HEK293 (cell line): ENCODE measurements at regions not wholly inside any gene's neighbourhood (a gene's known extent, or its start where the extent isn't known, plus 50 kb on each side); places are given as distances from the start of the nearest gene placed in this dataset.

Source experiments
- BCL11A ChIP-seq: fragments of 450-650 bp; formaldehyde crosslinking; IDR thresholded peaks from 2 replicates; pipeline ENCODE4 v1.5.1; 2016; ENCODE audit warnings: low read depth, missing biosample characterization, missing genetic modification characterization
- FEZF1 ChIP-seq: fragments of 450-650 bp; formaldehyde crosslinking; IDR thresholded peaks from 2 replicates; pipeline ENCODE4 v1.5.1; 2016; ENCODE audit warnings: missing biosample characterization, missing genetic modification characterization
- GFI1B ChIP-seq: fragments of 450-650 bp; formaldehyde crosslinking; IDR thresholded peaks from 2 replicates; pipeline ENCODE4 v1.5.1; 2016; ENCODE audit warnings: missing biosample characterization, missing genetic modification characterization
- KLF9 ChIP-seq: fragments of 450-650 bp; formaldehyde crosslinking; IDR thresholded peaks from 2 replicates; pipeline ENCODE4 v1.5.1; 2016; ENCODE audit warnings: missing biosample characterization, missing genetic modification characterization, low read depth
- MYNN ChIP-seq: fragments of 450-650 bp; formaldehyde crosslinking; IDR thresholded peaks from 2 replicates; pipeline ENCODE4 v1.5.1; 2016; ENCODE audit warnings: missing biosample characterization, missing genetic modification characterization, borderline replicate concordance
- PRDM1 ChIP-seq: fragments of 450-650 bp; formaldehyde crosslinking; IDR thresholded peaks from 2 replicates; pipeline ENCODE4; 2016; ENCODE audit warnings: missing biosample characterization, missing genetic modification characterization
- SETDB1 ChIP-seq: IDR thresholded peaks from one replicate; pipeline ENCODE4 v1.6.1; 2017; ENCODE audit warnings: mild to moderate bottlenecking, low read length, moderate library complexity, mixed read lengths; ENCODE audit not compliant: insufficient read length
- ZEB2 ChIP-seq: fragments of 450-650 bp; formaldehyde crosslinking; IDR thresholded peaks from 2 replicates; pipeline ENCODE4 v1.5.1; 2016; ENCODE audit warnings: missing biosample characterization, missing genetic modification characterization
- ZNF174 ChIP-seq: fragments of 450-650 bp; formaldehyde crosslinking; IDR thresholded peaks from 2 replicates; pipeline ENCODE4 v1.5.0; 2017; ENCODE audit warnings: missing biosample characterization, mild to moderate bottlenecking, missing genetic modification characterization
- ZNF266 ChIP-seq: fragments of 450-650 bp; formaldehyde crosslinking; IDR thresholded peaks from 2 replicates; pipeline ENCODE4 v1.5.1; 2016; ENCODE audit warnings: missing biosample characterization, missing genetic modification characterization, low read depth
- ZNF335 ChIP-seq: fragments of 450-650 bp; formaldehyde crosslinking; conservative IDR thresholded peaks from 2 replicates; pipeline ENCODE4 v1.5.1; 2016; ENCODE audit warnings: missing biosample characterization, missing genetic modification characterization
- ZNF350 ChIP-seq: fragments of 450-650 bp; formaldehyde crosslinking; IDR thresholded peaks from 2 replicates; pipeline ENCODE4 v1.5.0; 2017; ENCODE audit warnings: missing biosample characterization, mild to moderate bottlenecking, missing genetic modification characterization
- ZNF501 ChIP-seq: fragments of 450-650 bp; formaldehyde crosslinking; IDR thresholded peaks from 2 replicates; pipeline ENCODE4 v1.5.1; 2016; ENCODE audit warnings: missing biosample characterization, missing genetic modification characterization
- ZNF529 ChIP-seq: fragments of 450-650 bp; formaldehyde crosslinking; IDR thresholded peaks from 2 replicates; pipeline ENCODE4 v1.5.1; 2017; ENCODE audit warnings: missing genetic modification characterization, missing biosample characterization; ENCODE audit not compliant: insufficient replicate concordance
- ZNF548 ChIP-seq: fragments of 450-650 bp; formaldehyde crosslinking; IDR thresholded peaks from 2 replicates; pipeline ENCODE4 v1.5.1; 2016; ENCODE audit warnings: missing biosample characterization, missing genetic modification characterization
- ZNF585B ChIP-seq: fragments of 450-650 bp; formaldehyde crosslinking; IDR thresholded peaks from 2 replicates; pipeline ENCODE4 v1.5.1; 2016; ENCODE audit warnings: missing biosample characterization, missing genetic modification characterization
- ZNF626 ChIP-seq: fragments of 450-650 bp; sonication (Bioruptor Pico); formaldehyde crosslinking; IDR thresholded peaks from 2 replicates; pipeline ENCODE4 v1.5.1; 2018; ENCODE audit warnings: missing biosample characterization, missing genetic modification characterization, inconsistent platforms
- ZNF76 ChIP-seq: fragments of 450-650 bp; formaldehyde crosslinking; IDR thresholded peaks from 2 replicates; pipeline ENCODE4; 2016; ENCODE audit warnings: low read depth, missing biosample characterization, missing genetic modification characterization, borderline replicate concordance
- TF ChIP-seq, protein P1 (sequence below): fragments of 450-650 bp; formaldehyde crosslinking; IDR thresholded peaks from 2 replicates; pipeline ENCODE4 v1.5.1; 2016; ENCODE audit warnings: missing biosample characterization, missing genetic modification characterization
- TF ChIP-seq, protein P2 (sequence below): fragments of 450-650 bp; formaldehyde crosslinking; IDR thresholded peaks from 2 replicates; pipeline ENCODE4 v1.5.1; 2016; ENCODE audit warnings: missing biosample characterization, missing genetic modification characterization, borderline replicate concordance
- TF ChIP-seq, protein P3 (sequence below): fragments of 450-650 bp; formaldehyde crosslinking; IDR thresholded peaks from 2 replicates; pipeline ENCODE4 v1.5.1; 2016; ENCODE audit warnings: missing biosample characterization, missing genetic modification characterization
- TF ChIP-seq, protein P4 (sequence below): fragments of 450-650 bp; formaldehyde crosslinking; IDR thresholded peaks from 2 replicates; pipeline ENCODE4 v1.5.1; 2016; ENCODE audit warnings: missing biosample characterization, missing genetic modification characterization
- TF ChIP-seq, protein P5 (sequence below): fragments of 450-650 bp; formaldehyde crosslinking; IDR thresholded peaks from 2 replicates; pipeline ENCODE4 v1.5.1; 2016; ENCODE audit warnings: missing biosample characterization, missing genetic modification characterization
- TF ChIP-seq, protein P6 (sequence below): fragments of 450-650 bp; formaldehyde crosslinking; IDR thresholded peaks from 2 replicates; pipeline ENCODE4 v1.5.1; 2016; ENCODE audit warnings: missing biosample characterization, missing genetic modification characterization, low read depth

DNA sequence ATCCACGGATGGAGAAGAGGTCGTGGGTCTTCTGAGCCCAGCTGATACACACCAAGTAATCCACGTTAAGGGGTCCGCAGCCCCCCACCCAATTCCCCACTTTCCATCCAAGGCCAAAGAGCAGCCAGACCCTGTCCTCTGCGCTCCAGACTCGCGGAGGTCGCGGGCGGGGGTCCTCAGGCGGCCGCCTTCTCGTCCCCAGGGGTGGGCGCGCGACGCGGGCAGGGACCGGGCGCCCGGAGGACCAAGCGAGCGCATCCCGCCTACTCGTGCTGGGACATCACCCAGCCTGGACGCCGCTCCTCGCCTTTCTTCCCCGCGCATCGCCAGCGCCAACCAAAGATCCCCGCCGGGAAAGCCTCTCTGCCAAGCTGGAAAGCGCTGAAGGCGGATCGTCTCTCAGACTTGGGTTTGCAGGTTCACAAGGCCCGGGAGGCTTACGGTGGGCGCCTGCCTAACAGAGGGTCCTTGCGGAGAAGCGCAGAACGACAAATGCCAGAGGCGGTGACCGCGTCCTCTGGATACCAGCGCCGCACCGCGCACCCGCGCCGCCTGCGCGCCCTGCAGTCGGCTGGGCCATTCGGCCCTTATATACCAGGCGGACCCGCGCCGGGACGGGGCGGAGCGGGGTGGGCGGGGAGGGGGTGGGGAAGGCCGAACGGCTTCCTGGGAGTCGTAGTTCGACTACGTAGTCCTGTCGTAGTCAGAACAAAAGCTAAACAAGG is 471.6 kb downstream of the SOX9 start (continued):
- TF ChIP-seq ZNF585B (tag by site-specific recombination) (no peak), ZNF529 (tag by site-specific recombination) (no peak), ZNF501 (tag by site-specific recombination) (peak; percentile 61; the same call in 1 of the 2 replicates), ZNF335 (tag by site-specific recombination) (peak; percentile 99), ZNF174 (tag by site-specific recombination) (no peak), ZNF626 (tag by site-specific recombination) (no peak), BCL11A (tag by site-specific recombination) (no peak), FEZF1 (tag by site-specific recombination) (no peak), ZNF266 (no peak), PRDM1 (tag by site-specific recombination) (no peak; the same call in 1 of the 2 replicates), SETDB1 (no peak), ZNF548 (tag by site-specific recombination) (no peak), ZEB2 (tag by site-specific recombination) (0 out of 2 replicates have a peak, but pooled peaks have one; percentile 39), KLF9 (peak; percentile 86), ZNF76 (tag by site-specific recombination) (peak; percentile 61; the same call in 1 of the 2 replicates), MYNN (no peak; the same call in 1 of the 2 replicates), ZNF350 (tag by site-specific recombination) (no peak), GFI1B (tag by site-specific recombination) (peak; percentile 30; the same call in 1 of the 2 replicates)
- TF ChIP-seq, protein P1, sequence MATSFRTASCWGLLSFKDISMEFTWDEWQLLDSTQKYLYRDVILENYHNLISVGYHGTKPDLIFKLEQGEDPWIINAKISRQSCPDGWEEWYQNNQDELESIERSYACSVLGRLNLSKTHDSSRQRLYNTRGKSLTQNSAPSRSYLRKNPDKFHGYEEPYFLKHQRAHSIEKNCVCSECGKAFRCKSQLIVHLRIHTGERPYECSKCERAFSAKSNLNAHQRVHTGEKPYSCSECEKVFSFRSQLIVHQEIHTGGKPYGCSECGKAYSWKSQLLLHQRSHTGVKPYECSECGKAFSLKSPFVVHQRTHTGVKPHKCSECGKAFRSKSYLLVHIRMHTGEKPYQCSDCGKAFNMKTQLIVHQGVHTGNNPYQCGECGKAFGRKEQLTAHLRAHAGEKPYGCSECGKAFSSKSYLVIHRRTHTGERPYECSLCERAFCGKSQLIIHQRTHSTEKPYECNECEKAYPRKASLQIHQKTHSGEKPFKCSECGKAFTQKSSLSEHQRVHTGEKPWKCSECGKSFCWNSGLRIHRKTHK (tag by site-specific recombination): no peak
- TF ChIP-seq, protein P2, sequence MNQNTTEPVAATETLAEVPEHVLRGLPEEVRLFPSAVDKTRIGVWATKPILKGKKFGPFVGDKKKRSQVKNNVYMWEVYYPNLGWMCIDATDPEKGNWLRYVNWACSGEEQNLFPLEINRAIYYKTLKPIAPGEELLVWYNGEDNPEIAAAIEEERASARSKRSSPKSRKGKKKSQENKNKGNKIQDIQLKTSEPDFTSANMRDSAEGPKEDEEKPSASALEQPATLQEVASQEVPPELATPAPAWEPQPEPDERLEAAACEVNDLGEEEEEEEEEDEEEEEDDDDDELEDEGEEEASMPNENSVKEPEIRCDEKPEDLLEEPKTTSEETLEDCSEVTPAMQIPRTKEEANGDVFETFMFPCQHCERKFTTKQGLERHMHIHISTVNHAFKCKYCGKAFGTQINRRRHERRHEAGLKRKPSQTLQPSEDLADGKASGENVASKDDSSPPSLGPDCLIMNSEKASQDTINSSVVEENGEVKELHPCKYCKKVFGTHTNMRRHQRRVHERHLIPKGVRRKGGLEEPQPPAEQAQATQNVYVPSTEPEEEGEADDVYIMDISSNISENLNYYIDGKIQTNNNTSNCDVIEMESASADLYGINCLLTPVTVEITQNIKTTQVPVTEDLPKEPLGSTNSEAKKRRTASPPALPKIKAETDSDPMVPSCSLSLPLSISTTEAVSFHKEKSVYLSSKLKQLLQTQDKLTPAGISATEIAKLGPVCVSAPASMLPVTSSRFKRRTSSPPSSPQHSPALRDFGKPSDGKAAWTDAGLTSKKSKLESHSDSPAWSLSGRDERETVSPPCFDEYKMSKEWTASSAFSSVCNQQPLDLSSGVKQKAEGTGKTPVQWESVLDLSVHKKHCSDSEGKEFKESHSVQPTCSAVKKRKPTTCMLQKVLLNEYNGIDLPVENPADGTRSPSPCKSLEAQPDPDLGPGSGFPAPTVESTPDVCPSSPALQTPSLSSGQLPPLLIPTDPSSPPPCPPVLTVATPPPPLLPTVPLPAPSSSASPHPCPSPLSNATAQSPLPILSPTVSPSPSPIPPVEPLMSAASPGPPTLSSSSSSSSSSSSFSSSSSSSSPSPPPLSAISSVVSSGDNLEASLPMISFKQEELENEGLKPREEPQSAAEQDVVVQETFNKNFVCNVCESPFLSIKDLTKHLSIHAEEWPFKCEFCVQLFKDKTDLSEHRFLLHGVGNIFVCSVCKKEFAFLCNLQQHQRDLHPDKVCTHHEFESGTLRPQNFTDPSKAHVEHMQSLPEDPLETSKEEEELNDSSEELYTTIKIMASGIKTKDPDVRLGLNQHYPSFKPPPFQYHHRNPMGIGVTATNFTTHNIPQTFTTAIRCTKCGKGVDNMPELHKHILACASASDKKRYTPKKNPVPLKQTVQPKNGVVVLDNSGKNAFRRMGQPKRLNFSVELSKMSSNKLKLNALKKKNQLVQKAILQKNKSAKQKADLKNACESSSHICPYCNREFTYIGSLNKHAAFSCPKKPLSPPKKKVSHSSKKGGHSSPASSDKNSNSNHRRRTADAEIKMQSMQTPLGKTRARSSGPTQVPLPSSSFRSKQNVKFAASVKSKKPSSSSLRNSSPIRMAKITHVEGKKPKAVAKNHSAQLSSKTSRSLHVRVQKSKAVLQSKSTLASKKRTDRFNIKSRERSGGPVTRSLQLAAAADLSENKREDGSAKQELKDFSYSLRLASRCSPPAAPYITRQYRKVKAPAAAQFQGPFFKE (tag by site-specific recombination): no peak
- TF ChIP-seq, protein P3, sequence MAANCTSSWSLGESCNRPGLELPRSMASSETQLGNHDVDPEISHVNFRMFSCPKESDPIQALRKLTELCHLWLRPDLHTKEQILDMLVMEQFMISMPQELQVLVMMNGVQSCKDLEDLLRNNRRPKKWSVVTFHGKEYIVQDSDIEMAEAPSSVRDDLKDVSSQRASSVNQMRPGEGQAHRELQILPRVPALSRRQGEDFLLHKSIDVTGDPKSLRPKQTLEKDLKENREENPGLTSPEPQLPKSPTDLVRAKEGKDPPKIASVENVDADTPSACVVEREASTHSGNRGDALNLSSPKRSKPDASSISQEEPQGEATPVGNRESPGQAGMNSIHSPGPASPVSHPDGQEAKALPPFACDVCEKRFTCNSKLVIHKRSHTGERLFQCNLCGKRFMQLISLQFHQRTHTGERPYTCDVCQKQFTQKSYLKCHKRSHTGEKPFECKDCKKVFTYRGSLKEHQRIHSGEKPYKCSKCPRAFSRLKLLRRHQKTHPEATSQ (tag by site-specific recombination): 0 out of 2 replicates have a peak, but pooled peaks have one; percentile 68
- TF ChIP-seq, protein P4, sequence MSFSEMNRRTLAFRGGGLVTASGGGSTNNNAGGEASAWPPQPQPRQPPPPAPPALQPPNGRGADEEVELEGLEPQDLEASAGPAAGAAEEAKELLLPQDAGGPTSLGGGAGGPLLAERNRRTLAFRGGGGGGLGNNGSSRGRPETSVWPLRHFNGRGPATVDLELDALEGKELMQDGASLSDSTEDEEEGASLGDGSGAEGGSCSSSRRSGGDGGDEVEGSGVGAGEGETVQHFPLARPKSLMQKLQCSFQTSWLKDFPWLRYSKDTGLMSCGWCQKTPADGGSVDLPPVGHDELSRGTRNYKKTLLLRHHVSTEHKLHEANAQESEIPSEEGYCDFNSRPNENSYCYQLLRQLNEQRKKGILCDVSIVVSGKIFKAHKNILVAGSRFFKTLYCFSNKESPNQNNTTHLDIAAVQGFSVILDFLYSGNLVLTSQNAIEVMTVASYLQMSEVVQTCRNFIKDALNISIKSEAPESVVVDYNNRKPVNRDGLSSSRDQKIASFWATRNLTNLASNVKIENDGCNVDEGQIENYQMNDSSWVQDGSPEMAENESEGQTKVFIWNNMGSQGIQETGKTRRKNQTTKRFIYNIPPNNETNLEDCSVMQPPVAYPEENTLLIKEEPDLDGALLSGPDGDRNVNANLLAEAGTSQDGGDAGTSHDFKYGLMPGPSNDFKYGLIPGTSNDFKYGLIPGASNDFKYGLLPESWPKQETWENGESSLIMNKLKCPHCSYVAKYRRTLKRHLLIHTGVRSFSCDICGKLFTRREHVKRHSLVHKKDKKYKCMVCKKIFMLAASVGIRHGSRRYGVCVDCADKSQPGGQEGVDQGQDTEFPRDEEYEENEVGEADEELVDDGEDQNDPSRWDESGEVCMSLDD (tag by site-specific recombination): no peak
- TF ChIP-seq, protein P5, sequence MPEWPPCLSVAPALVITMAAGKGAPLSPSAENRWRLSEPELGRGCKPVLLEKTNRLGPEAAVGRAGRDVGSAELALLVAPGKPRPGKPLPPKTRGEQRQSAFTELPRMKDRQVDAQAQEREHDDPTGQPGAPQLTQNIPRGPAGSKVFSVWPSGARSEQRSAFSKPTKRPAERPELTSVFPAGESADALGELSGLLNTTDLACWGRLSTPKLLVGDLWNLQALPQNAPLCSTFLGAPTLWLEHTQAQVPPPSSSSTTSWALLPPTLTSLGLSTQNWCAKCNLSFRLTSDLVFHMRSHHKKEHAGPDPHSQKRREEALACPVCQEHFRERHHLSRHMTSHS (tag by site-specific recombination): no peak
- TF ChIP-seq, protein P6, sequence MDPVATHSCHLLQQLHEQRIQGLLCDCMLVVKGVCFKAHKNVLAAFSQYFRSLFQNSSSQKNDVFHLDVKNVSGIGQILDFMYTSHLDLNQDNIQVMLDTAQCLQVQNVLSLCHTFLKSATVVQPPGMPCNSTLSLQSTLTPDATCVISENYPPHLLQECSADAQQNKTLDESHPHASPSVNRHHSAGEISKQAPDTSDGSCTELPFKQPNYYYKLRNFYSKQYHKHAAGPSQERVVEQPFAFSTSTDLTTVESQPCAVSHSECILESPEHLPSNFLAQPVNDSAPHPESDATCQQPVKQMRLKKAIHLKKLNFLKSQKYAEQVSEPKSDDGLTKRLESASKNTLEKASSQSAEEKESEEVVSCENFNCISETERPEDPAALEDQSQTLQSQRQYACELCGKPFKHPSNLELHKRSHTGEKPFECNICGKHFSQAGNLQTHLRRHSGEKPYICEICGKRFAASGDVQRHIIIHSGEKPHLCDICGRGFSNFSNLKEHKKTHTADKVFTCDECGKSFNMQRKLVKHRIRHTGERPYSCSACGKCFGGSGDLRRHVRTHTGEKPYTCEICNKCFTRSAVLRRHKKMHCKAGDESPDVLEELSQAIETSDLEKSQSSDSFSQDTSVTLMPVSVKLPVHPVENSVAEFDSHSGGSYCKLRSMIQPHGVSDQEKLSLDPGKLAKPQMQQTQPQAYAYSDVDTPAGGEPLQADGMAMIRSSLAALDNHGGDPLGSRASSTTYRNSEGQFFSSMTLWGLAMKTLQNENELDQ: no peak
